Hematopoietic multipotent progenitor cell treated with erythropoietin and hydrocortisone succinate and interleukin-3 and kit ligand, for 17 days (in vitro differentiated cells): ENCODE measurements at regions not wholly inside any gene's neighbourhood (a gene's known extent, or its start where the extent isn't known, plus 50 kb on each side); places are given as distances from the start of the nearest gene placed in this dataset.

Source experiments
- DNase-seq: peaks from one replicate; pipeline ENCODE4 v3.0.0-alpha.2; 2015; ENCODE audit warnings: low spot score

DNA sequence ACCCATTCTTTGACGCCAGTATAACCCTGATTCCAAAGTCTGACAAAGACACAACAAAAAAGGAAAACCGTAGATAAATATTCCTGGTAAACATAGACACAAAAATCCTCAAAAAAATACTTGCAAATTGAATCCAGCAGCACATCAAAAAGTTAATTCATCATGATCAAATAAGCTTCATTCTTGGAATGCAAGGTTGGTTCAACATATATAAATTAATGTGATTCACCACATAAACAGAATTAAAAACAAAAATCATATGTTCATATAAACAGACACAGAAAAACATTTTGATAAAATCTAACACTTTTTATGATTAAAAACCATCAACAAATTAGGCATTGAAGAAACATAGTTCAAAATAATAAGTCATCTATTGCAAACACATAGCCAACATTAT, 324.2 kb upstream of the TRPC7 start:
- DNase-seq: no peak

DNA sequence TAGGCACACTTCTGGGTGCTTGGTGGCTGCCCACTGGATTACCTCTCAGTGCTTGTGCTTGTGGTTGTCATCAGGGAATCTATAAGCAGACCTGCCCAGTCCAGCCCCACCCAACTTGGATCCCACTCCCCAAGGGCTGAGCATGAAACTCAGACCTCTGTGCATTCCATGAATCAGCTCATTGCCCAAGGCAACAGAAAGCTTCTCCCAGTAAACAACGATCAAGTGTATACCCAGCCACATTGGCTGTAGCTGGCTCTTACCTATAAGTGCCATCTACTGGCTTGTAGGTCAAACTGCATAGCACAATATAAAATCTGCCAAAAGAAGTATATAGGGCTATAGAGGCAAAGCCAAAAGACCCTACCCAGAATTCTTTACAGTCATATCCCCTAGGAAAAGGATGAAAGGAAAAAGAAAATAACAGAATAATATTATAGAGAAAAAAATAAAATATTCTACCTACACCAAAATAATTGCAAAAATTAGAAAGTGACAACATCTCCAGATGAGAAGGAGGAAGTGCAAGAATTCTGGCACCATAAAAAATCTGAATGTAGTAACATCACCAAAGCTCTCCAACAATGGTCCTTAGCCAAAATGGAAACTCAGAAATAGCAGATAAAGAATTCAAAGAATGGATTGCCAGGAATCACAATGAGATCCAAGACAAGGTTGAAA, 321.0 kb upstream of the TRPC7 start:
- no peak for DNase-seq

- DNase-seq: no peak
Measured at GRCh38 chr5:136682986-136683385, 317.6 kb upstream of the TRPC7 start.

- no peak for DNase-seq
Measured at GRCh38 chr5:136679233-136679632, 313.9 kb upstream of the TRPC7 start.

- no peak for DNase-seq
Measured at GRCh38 chr5:136677217-136677616, 311.9 kb upstream of the TRPC7 start.

DNA sequence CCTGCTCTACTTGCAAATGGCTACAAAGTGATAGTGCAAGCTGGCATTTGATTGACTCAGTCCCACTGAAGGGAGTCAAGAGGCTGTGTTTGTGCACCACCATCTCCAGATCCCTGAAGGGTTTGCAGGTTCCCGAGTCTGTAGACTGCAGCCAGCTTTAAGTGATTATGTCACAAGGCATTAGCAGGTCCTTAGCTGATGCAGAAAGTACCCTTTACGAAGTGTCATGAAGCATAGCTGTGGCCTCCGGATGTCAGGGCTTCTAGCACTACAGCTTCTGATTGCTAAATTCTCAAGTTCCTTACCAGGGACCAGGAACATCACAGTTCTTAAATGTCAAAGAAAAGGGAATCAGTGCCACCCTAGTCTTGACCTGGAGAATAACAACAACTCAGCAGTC, 311.3 kb upstream of the TRPC7 start:
- no peak for DNase-seq

GRCh38 chr5:136675769-136676168, 310.4 kb upstream of the TRPC7 start:
- DNase-seq: no peak

DNA sequence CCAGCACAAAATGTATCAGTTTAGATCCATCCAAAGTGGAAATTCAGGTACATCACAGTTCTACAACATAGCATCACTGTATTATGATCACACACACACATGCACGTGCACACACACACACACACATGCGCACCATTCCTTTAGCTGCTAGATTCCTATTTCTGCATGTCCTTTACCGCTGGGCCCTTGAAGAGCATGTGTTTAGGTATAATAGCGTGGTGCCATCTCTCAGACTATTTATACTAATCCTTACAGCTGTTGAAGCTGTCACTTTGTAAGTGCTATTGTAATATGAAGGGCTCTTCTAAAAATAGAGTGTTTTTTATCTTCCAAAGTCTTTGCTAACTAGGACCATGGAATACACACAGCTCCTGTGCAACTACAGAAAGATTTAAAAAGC, 308.8 kb upstream of the TRPC7 start:
- no peak for DNase-seq

DNA sequence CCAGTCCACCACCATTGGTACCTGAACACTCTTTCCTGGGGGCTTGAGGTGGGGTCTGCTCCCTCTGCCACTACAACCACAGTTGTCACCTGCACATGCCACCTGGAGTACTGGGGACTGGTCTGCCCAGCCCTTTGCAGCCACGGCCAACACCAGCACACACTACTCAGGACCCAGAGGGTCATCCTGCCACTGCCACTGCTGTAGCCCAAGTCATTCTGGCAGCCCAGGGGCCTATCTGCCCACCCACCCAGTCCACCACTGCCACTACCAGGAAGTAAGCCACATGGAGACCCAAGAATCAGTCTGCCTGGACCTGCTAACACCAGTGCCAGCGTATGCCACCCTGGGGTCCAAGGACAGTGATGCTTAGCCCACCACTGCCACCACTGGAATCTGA, 302.4 kb upstream of the TRPC7 start:
- DNase-seq: no peak

- DNase-seq: no peak
Measured at GRCh38 chr5:136666970-136667620, 301.8 kb upstream of the TRPC7 start.

DNA sequence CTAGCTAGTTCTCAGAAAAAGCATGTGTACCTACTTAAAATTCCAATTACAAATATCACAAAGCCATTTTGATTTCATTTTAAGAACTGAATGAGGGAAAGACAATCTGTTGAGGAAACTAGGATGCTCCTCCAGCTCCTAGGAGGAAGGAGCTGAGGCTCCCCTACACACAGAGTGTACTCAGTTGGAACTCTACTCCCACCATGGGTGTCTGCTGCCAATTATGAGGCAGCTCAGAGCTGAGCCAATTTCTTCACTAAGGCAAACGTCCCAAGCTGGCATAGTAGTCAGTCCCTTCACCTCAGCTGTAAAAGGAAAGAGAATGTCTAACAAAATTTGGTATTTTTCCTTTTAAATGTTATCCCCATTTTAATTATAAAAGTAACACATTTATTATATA, 300.0 kb upstream of the TRPC7 start:
- DNase-seq: no peak

- no peak for DNase-seq
Measured at GRCh38 chr5:136661026-136661425, 295.7 kb upstream of the TRPC7 start.

- no peak for DNase-seq
Measured at GRCh38 chr5:136656811-136657210, 291.5 kb upstream of the TRPC7 start.

DNA sequence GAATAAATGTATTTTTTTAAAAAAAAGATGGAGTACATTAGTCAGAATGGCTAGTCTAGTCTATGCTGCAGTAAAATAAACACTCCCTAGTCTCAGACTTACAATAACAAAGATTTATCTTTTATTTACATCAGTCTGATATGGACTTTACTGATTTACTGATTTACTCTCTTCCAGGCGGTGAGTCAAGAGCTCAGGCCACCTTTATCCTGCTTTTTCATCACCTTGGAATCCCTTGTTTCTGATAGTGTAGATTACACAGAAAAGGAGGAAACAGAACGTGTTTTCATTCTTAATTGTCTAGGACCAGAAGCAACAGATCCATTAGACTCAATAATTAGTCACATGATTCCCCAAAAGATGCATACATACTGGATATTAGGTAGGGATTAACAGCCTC, 290.1 kb upstream of the TRPC7 start:
- DNase-seq: no peak

- no peak for DNase-seq
Measured at GRCh38 chr5:136646915-136647314, 281.6 kb upstream of the TRPC7 start.

GRCh38 chr5:136642976-136643375, 277.6 kb upstream of the TRPC7 start:
- no peak for DNase-seq

DNA sequence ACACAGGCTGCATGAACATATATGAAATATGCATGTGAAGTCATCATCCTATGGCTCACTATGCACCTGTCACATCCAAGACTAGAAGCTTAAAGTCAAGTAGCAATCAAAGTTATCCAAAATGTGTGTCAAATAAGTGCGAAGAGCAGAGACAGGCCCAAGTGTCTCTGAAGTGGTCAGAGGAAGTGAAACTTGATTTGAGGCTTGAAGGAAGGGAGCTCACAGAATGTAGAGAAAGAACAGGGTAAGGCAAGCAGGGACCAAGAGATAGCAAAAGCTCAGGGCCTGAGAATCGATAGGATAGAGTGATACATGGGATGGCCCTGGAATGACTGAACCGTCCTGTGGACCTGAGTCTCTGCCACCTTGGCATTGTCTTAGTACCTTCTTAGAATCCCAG, 274.3 kb upstream of the TRPC7 start:
- DNase-seq: no peak

DNA sequence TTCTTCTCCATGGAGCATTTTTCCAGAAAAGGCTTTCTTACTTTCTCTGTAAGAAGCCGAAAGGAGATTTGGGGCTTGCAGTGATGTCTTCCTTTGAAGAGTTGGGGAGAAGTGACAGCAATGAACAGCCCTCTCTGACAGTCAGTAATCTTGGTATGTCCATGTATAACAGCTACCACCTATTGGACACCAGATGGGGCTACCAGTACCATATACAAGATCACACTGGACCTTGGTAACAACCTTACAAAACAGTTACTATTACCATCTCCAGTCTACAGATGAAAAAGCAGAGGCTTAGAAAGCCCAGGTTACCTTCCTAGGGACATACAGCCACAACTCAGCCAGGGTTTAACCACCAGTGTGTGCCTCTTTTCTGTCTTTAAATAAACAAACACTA, 272.7 kb upstream of the TRPC7 start:
- no peak for DNase-seq

DNA sequence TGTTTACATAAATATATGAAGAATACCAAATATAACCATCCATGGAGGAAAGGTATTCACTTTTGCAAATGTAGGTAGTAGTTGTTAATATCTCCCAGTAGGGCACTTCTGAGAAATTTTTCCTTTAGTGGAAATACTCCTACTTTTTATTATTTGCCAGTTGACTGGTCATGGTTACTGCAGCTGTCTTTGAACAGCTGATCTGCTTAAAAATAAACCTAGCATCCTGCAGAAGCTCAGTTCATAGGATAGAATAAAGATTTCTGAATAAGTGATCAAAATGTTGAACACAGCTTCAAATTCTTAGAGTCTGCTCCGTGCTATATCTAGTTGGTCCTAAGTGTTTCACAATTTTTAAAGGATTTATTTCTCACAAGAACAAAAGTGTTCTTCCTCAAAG, 270.7 kb upstream of the TRPC7 start:
- no peak for DNase-seq

- DNase-seq: no peak
Measured at GRCh38 chr5:136631186-136631585, 265.8 kb upstream of the TRPC7 start.

- no peak for DNase-seq
Measured at GRCh38 chr5:136629125-136629792, 263.9 kb upstream of the TRPC7 start.

DNA sequence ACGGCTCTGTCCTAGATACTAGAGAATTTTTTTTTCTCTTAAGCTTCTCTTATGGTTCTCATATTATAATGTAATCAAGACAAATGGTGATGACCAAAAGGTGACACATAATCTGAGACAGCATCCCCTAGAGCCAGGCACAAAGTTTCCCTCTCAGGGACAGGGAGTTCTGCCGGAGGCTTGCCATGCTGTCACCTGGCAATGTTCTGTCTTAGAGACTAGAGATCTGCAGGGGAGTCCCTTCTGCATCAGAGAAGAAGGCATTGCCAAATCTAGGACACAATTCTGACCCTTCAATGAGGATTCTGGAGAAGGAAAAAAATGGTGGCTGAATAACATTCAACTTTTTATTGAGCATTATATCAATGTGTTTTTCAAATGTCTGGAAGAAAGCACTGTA, 261.2 kb upstream of the TRPC7 start:
- DNase-seq: no peak

GRCh38 chr5:136622747-136623146, 257.4 kb upstream of the TRPC7 start:
- DNase-seq: no peak

DNA sequence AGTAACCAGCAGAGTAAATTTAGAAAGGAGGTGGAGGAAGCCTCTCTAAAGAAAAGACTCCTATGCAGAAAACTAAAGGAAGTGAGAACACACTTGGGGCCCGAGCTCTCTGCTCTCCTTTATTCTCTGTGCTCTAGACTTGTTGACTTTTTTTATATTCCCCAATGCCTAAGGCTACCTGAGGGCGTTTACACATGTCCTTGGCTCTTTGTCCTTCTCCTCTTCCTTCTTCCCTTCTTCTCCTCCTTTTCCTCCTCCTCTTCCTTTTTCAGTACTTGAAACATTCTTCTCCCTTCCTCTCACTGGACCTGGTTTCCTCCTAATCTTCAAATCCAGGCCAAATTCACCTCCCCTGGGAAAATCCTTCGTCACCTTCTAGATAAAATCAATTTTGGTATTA, 256.4 kb upstream of the TRPC7 start:
- DNase-seq: no peak
